ENCODE measurements at regions not wholly inside any gene's neighbourhood (a gene's known extent, or its start where the extent isn't known, plus 50 kb on each side); places are given as distances from the start of the nearest gene placed in this dataset.

DNA sequence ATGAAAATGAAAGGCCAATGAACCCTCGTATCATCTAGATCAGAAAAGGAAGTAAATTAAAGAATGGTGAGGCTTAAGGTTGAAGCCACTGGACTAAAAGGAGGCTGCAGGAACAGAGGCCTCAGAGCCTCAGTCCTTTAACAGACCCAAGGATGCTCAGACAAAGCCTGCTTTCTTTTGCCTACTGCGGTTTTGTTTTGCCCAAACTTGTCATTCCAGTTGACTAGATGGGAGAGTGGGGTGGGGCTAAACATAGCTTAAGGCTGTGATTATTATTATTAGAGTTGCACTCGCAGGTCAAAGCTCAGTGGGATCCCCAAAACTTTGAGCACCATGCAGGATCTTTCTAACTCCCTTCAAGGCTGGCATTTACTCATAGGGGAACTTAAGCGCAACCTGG is 163.9 kb downstream of the RBM46 start:
- peaks cover 3% of the 10 kb centered on the region for H3K9me3 ChIP-seq (ENCODE audit: low read depth)
- H3K27ac ChIP-seq: no peak overlapping the region
- no peaks in the 10 kb centered on the region for H3K27me3 ChIP-seq
- H2AFZ ChIP-seq (replicated peaks): no peak overlapping the region
- Mint-ChIP-seq H3K4me3 (no peak overlapping the region), H3K27me3 (ENCODE audit: insufficient read depth, low read depth) (no peaks in the 10 kb centered on the region), H3K36me3 (no peaks in the 10 kb centered on the region), H3K4me1 (peaks cover 9% of the 10 kb centered on the region), H3K9me3 (peaks cover 2% of the 10 kb centered on the region), H3K27ac (no peak overlapping the region)
- no peaks in the 10 kb centered on the region for H3K4me1 ChIP-seq
- no peak overlapping the region for H3K4me3 ChIP-seq
- no peak overlapping the region for H3K9ac ChIP-seq
- H3K4me2 ChIP-seq: no peak overlapping the region
- no peaks in the 10 kb centered on the region for H3K79me2 ChIP-seq (ENCODE audit: low read depth)
- TF ChIP-seq EZH2phosphoT487 (IDR thresholded peaks at IDR 0.05): no peak
- no peak for TF ChIP-seq EZH2 (IDR thresholded peaks at IDR 0.05)
- TF ChIP-seq, protein P1, sequence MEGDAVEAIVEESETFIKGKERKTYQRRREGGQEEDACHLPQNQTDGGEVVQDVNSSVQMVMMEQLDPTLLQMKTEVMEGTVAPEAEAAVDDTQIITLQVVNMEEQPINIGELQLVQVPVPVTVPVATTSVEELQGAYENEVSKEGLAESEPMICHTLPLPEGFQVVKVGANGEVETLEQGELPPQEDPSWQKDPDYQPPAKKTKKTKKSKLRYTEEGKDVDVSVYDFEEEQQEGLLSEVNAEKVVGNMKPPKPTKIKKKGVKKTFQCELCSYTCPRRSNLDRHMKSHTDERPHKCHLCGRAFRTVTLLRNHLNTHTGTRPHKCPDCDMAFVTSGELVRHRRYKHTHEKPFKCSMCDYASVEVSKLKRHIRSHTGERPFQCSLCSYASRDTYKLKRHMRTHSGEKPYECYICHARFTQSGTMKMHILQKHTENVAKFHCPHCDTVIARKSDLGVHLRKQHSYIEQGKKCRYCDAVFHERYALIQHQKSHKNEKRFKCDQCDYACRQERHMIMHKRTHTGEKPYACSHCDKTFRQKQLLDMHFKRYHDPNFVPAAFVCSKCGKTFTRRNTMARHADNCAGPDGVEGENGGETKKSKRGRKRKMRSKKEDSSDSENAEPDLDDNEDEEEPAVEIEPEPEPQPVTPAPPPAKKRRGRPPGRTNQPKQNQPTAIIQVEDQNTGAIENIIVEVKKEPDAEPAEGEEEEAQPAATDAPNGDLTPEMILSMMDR (IDR thresholded peaks at IDR 0.05): no peak
- H4K20me1 ChIP-seq (ENCODE audit: low read depth): no peaks in the 10 kb centered on the region
- no peak for DNase-seq (ENCODE audit: low spot score)
- H3K36me3 ChIP-seq: no peaks in the 10 kb centered on the region
- H3F3A ChIP-seq (ENCODE audit: low read depth): no peaks in the 10 kb centered on the region

DNA sequence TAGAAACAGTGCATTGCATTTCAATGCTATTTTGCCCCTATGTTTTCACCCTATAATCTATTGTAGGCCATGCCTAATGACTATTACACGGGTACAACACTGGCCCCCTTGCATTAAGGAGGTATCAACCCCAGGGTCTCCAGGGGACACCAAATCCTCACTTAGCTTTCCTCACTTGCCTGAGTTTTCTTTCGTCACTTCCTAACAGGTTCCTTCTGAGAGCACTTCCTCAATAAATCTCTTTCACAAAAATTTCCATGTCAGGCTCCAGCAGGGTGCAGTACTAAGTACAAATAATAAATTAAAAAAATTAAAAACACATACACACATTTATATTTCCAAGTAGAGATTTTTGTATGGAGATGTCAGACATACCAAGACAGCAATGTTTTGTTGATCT is 165.0 kb downstream of the RBM46 start:
- Mint-ChIP-seq H3K4me3 (no peak overlapping the region), H3K9me3 (peaks cover 6% of the 10 kb centered on the region), H3K4me1 (peaks cover 9% of the 10 kb centered on the region), H3K27me3 (ENCODE audit: insufficient read depth, low read depth) (no peaks in the 10 kb centered on the region), H3K27ac (no peak overlapping the region), H3K36me3 (no peaks in the 10 kb centered on the region)
- H3K9ac ChIP-seq: no peak overlapping the region
- peaks cover 10% of the 10 kb centered on the region for H3K9me3 ChIP-seq (ENCODE audit: low read depth)
- H4K20me1 ChIP-seq (ENCODE audit: low read depth): no peaks in the 10 kb centered on the region
- H2AFZ ChIP-seq (replicated peaks): no peak overlapping the region
- no peak overlapping the region for H3K4me3 ChIP-seq
- TF ChIP-seq EZH2 (IDR thresholded peaks at IDR 0.05) (no peak), EZH2phosphoT487 (IDR thresholded peaks at IDR 0.05) (no peak)
- TF ChIP-seq, protein P1 (IDR thresholded peaks at IDR 0.05): no peak
- H3K4me2 ChIP-seq: no peak overlapping the region
- no peak for DNase-seq (ENCODE audit: low spot score)
- no peaks in the 10 kb centered on the region for H3K36me3 ChIP-seq
- H3F3A ChIP-seq (ENCODE audit: low read depth): no peaks in the 10 kb centered on the region
- H3K27me3 ChIP-seq: no peaks in the 10 kb centered on the region
- no peaks in the 10 kb centered on the region for H3K79me2 ChIP-seq (ENCODE audit: low read depth)
- H3K4me1 ChIP-seq: no peaks in the 10 kb centered on the region
- H3K27ac ChIP-seq: no peak overlapping the region

DNA sequence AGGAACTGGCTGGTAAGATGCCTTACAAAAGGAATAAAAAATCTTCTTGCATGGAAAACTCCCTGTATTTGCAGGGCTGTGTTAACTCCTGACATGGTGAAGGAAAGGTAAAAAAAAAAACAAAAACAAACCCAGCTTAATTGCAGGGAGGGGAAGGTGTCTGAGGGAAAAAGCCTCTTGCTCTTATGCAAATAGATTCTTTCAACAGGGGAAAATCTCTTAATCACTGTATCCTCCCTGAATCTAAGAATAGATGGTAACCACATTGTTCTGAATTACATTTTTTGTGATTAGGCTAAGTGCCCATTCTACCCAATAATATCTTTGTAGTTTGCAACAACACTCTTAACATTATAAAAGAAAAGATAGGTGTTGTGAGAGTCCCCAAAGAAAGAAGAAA is 172.6 kb downstream of the RBM46 start:
- no peaks in the 10 kb centered on the region for H4K20me1 ChIP-seq (ENCODE audit: low read depth)
- H3F3A ChIP-seq (ENCODE audit: low read depth): no peaks in the 10 kb centered on the region
- Mint-ChIP-seq H3K27me3 (ENCODE audit: insufficient read depth, low read depth) (no peaks in the 10 kb centered on the region), H3K36me3 (no peaks in the 10 kb centered on the region), H3K9me3 (peaks cover 8% of the 10 kb centered on the region), H3K27ac (no peak overlapping the region), H3K4me1 (peaks cover 3% of the 10 kb centered on the region), H3K4me3 (no peak overlapping the region)
- H3K4me2 ChIP-seq: no peak overlapping the region
- no peak for DNase-seq (ENCODE audit: low spot score)
- peaks cover 7% of the 10 kb centered on the region for H3K4me1 ChIP-seq
- H3K27ac ChIP-seq: no peak overlapping the region
- H3K79me2 ChIP-seq (ENCODE audit: low read depth): no peaks in the 10 kb centered on the region
- TF ChIP-seq EZH2 (IDR thresholded peaks at IDR 0.05) (no peak), EZH2phosphoT487 (IDR thresholded peaks at IDR 0.05) (no peak)
- TF ChIP-seq, protein P1 (IDR thresholded peaks at IDR 0.05): no peak
- H2AFZ ChIP-seq (replicated peaks): no peak overlapping the region
- no peaks in the 10 kb centered on the region for H3K27me3 ChIP-seq
- H3K9me3 ChIP-seq (ENCODE audit: low read depth): peaks cover 10% of the 10 kb centered on the region
- H3K9ac ChIP-seq: no peak overlapping the region
- no peaks in the 10 kb centered on the region for H3K36me3 ChIP-seq
- H3K4me3 ChIP-seq: no peak overlapping the region
